ENCODE measurements at regions not wholly inside any gene's neighbourhood (a gene's known extent, or its start where the extent isn't known, plus 50 kb on each side); places are given as distances from the start of the nearest gene placed in this dataset.

DNA sequence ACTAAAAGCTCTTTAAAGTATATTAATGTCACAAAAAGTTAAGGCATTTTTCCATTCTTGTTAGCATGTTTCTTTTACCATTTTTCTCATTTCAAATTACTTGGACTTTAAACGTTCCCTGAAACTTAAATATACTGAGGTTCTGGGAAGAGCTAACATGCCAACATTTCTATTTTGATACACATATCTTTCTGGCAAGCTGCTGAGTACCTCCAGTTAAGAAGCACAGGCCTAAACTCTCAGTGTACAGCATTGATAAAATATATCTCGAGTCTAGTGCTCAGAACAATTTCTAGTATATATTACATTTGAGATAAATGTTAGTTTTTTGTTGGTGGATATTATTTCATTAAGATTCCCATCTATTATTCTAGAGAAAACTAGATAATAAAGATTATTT lies 612.9 kb upstream of the KCND2 start:
- DNase-seq, result no peak
- H3K36me3 ChIP-seq (ENCODE audit: control insufficient read depth in 4 of 4, insufficient read depth in 4 of 4, low read length in 3 of 4), result no peaks in the 10 kb centered on the region
- H3K27ac ChIP-seq (ENCODE audit: insufficient read depth in 1 of 2, low read depth in 1 of 2, low read length in 2 of 2, poor library complexity in 1 of 2, severe bottlenecking in 2 of 2), result no peak overlapping the region
- no peaks in the 10 kb centered on the region for H3K9me3 ChIP-seq (ENCODE audit: control extremely low read depth in 1 of 5, control insufficient read depth in 4 of 5, insufficient read depth in 2 of 5, low read depth in 1 of 5, low read length in 4 of 5)
- ChIA-PET POLR2A (no interaction called here), CTCF (no interaction called here)
- WGBS (ENCODE audit: insufficient coverage), result 100% methylated on average over 1 of the region's 2 CpGs
- no peaks in the 10 kb centered on the region for H3K27me3 ChIP-seq (replicated peaks in 2 of 5; ENCODE audit: control insufficient read depth in 4 of 5, insufficient read depth in 5 of 5, low read length in 4 of 5)
- no peak overlapping the region for H3K4me3 ChIP-seq (ENCODE audit: control insufficient read depth in 1 of 7, extremely low read depth in 1 of 7, insufficient read depth in 4 of 7, low read depth in 2 of 7, low read length in 6 of 7)
- H3K4me1 ChIP-seq (ENCODE audit: control extremely low read depth in 1 of 4, control insufficient read depth in 4 of 4, insufficient read depth in 4 of 4, low read length in 3 of 4), result no peaks in the 10 kb centered on the region

DNA sequence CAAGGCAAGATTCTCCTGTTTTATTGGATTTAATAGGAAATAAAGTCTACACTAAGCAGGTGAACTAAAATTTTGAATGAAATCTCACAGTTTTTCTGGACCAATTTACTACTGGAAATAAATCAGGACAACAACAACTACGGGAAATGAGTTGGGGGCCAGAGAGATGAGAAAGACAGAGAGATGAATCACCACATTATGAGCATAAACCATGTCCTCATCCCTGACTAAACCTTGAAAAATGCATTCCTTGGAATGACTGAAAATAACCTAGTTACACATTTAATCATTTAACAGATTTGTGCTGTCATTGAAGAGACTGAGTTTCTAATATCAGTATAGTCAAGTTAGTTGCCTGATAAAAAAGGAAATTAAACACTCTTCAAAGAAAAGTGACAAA lies 608.4 kb upstream of the KCND2 start:
- no CpG with 5 or more reads among the region's 1 CpG for WGBS (ENCODE audit: insufficient coverage)
- Histone ChIP-seq H3K4me3 (ENCODE audit: control insufficient read depth in 1 of 7, extremely low read depth in 1 of 7, insufficient read depth in 4 of 7, low read depth in 2 of 7, low read length in 6 of 7) (no peak overlapping the region), H3K27ac (ENCODE audit: insufficient read depth in 1 of 2, low read depth in 1 of 2, low read length in 2 of 2, poor library complexity in 1 of 2, severe bottlenecking in 2 of 2) (no peak overlapping the region), H3K4me1 (ENCODE audit: control extremely low read depth in 1 of 4, control insufficient read depth in 4 of 4, insufficient read depth in 4 of 4, low read length in 3 of 4) (no peaks in the 10 kb centered on the region), H3K36me3 (ENCODE audit: control insufficient read depth in 4 of 4, insufficient read depth in 4 of 4, low read length in 3 of 4) (no peaks in the 10 kb centered on the region), H3K9me3 (ENCODE audit: control extremely low read depth in 1 of 5, control insufficient read depth in 4 of 5, insufficient read depth in 2 of 5, low read depth in 1 of 5, low read length in 4 of 5) (no peaks in the 10 kb centered on the region), H3K27me3 (replicated peaks in 2 of 5; ENCODE audit: control insufficient read depth in 4 of 5, insufficient read depth in 5 of 5, low read length in 4 of 5) (no peaks in the 10 kb centered on the region)
- POLR2A ChIA-PET, result no interaction called here
- CTCF ChIA-PET, result no interaction called here
- DNase-seq, result no peak

DNA sequence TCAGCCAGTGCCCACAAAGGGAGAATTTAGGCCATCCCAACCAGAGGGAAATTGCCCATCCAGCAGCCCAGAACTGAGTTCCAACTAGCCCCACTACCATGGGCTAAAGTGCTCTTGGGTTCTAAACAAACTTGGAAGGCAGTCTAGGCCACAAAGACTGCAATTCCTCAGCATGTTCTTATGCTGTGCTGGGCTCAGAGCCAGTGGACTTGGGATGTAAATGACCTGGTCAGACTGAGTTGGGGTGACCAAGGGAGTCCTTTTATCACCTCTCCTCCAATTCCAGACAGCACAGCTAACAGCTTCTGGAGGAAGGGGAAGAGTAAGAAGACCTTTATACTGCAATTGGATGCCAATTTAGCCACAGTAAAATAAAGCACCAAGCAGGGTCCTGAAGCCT lies 607.2 kb upstream of the KCND2 start:
- H3K4me1 ChIP-seq (ENCODE audit: control extremely low read depth in 1 of 4, control insufficient read depth in 4 of 4, insufficient read depth in 4 of 4, low read length in 3 of 4), result no peaks in the 10 kb centered on the region
- H3K9me3 ChIP-seq (ENCODE audit: control extremely low read depth in 1 of 5, control insufficient read depth in 4 of 5, insufficient read depth in 2 of 5, low read depth in 1 of 5, low read length in 4 of 5), result no peaks in the 10 kb centered on the region
- CTCF ChIA-PET, result no interaction called here
- no peak overlapping the region for H3K27ac ChIP-seq (ENCODE audit: insufficient read depth in 1 of 2, low read depth in 1 of 2, low read length in 2 of 2, poor library complexity in 1 of 2, severe bottlenecking in 2 of 2)
- H3K36me3 ChIP-seq (ENCODE audit: control insufficient read depth in 4 of 4, insufficient read depth in 4 of 4, low read length in 3 of 4), result no peaks in the 10 kb centered on the region
- no peak overlapping the region for H3K4me3 ChIP-seq (ENCODE audit: control insufficient read depth in 1 of 7, extremely low read depth in 1 of 7, insufficient read depth in 4 of 7, low read depth in 2 of 7, low read length in 6 of 7)
- no peaks in the 10 kb centered on the region for H3K27me3 ChIP-seq (replicated peaks in 2 of 5; ENCODE audit: control insufficient read depth in 4 of 5, insufficient read depth in 5 of 5, low read length in 4 of 5)
- POLR2A ChIA-PET, result no interaction called here
- DNase-seq, result no peak

DNA sequence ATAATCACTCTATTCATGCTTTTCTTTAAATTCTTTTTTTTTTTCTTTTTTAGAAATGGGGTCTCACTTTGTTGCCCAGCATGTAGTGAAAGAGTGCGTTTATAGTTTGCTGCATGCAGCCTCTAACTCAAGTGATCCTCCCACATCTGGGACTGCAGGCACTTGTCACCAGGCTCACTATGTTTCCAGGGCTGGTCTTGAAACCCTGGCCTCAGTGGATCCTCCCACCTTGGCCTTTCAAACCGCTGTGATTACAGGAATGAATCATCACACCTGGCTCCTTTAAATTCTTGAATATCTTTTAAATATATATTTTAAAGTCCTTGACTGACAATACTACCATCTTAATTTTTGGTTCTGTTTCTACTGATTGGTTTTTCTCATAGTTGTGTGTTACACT lies 591.6 kb upstream of the KCND2 start:
- Histone ChIP-seq H3K36me3 (ENCODE audit: control insufficient read depth in 4 of 4, insufficient read depth in 4 of 4, low read length in 3 of 4) (no peaks in the 10 kb centered on the region), H3K27me3 (replicated peaks in 2 of 5; ENCODE audit: control insufficient read depth in 4 of 5, insufficient read depth in 5 of 5, low read length in 4 of 5) (no peaks in the 10 kb centered on the region), H3K4me1 (ENCODE audit: control extremely low read depth in 1 of 4, control insufficient read depth in 4 of 4, insufficient read depth in 4 of 4, low read length in 3 of 4) (no peaks in the 10 kb centered on the region), H3K27ac (ENCODE audit: insufficient read depth in 1 of 2, low read depth in 1 of 2, low read length in 2 of 2, poor library complexity in 1 of 2, severe bottlenecking in 2 of 2) (no peak overlapping the region), H3K4me3 (ENCODE audit: control insufficient read depth in 1 of 7, extremely low read depth in 1 of 7, insufficient read depth in 4 of 7, low read depth in 2 of 7, low read length in 6 of 7) (no peak overlapping the region), H3K9me3 (ENCODE audit: control extremely low read depth in 1 of 5, control insufficient read depth in 4 of 5, insufficient read depth in 2 of 5, low read depth in 1 of 5, low read length in 4 of 5) (no peaks in the 10 kb centered on the region)
- 71% methylated on average over 1 of the region's 2 CpGs for WGBS (ENCODE audit: insufficient coverage)
- CTCF ChIA-PET, result no interaction called here
- DNase-seq, result no peak
- POLR2A ChIA-PET, result no interaction called here

DNA sequence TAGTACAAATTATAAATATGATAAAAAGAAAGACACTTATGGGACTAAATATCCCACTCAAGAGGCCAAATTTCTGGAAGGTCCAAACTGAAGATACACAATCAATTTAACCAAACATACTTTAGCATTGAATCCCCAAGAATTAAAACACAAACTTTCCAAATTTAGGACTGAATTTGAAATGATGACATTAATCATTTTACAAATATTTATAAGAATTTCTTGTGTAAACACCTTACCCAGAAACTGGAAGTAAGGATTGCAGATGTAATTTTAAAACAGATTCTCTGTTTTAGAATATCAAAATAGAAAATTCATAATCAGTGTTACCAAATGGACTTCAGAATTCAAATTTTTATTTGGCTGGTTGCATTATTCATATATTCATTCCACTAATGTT lies 588.2 kb upstream of the KCND2 start:
- Histone ChIP-seq H3K36me3 (ENCODE audit: control insufficient read depth in 4 of 4, insufficient read depth in 4 of 4, low read length in 3 of 4) (no peaks in the 10 kb centered on the region), H3K4me3 (ENCODE audit: control insufficient read depth in 1 of 7, extremely low read depth in 1 of 7, insufficient read depth in 4 of 7, low read depth in 2 of 7, low read length in 6 of 7) (no peak overlapping the region), H3K27me3 (replicated peaks in 2 of 5; ENCODE audit: control insufficient read depth in 4 of 5, insufficient read depth in 5 of 5, low read length in 4 of 5) (no peaks in the 10 kb centered on the region), H3K4me1 (ENCODE audit: control extremely low read depth in 1 of 4, control insufficient read depth in 4 of 4, insufficient read depth in 4 of 4, low read length in 3 of 4) (no peaks in the 10 kb centered on the region), H3K27ac (ENCODE audit: insufficient read depth in 1 of 2, low read depth in 1 of 2, low read length in 2 of 2, poor library complexity in 1 of 2, severe bottlenecking in 2 of 2) (no peak overlapping the region), H3K9me3 (ENCODE audit: control extremely low read depth in 1 of 5, control insufficient read depth in 4 of 5, insufficient read depth in 2 of 5, low read depth in 1 of 5, low read length in 4 of 5) (no peaks in the 10 kb centered on the region)
- POLR2A ChIA-PET, result no interaction called here
- no peak for DNase-seq
- CTCF ChIA-PET, result no interaction called here

DNA sequence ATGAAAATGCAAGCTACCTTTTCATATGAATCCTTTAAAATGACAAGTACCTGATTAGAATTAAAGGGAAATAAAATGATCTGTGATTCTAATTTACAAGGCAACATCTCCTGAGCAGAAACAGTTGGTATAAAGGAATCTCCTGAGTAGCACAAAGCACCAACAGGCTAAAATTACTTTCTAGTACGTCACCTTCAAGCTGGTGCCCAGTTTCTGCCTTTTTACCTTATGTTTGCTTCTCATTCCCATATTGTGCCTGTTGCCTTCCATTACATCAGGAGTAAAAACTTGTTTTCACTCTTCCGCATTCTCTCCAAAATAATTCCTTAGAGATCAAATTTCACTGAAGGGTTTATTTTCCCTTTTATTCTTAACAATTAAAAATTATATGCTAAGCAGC lies 587.1 kb upstream of the KCND2 start:
- Histone ChIP-seq H3K9me3 (ENCODE audit: control extremely low read depth in 1 of 5, control insufficient read depth in 4 of 5, insufficient read depth in 2 of 5, low read depth in 1 of 5, low read length in 4 of 5) (no peaks in the 10 kb centered on the region), H3K27me3 (replicated peaks in 2 of 5; ENCODE audit: control insufficient read depth in 4 of 5, insufficient read depth in 5 of 5, low read length in 4 of 5) (no peaks in the 10 kb centered on the region), H3K36me3 (ENCODE audit: control insufficient read depth in 4 of 4, insufficient read depth in 4 of 4, low read length in 3 of 4) (no peaks in the 10 kb centered on the region), H3K4me1 (ENCODE audit: control extremely low read depth in 1 of 4, control insufficient read depth in 4 of 4, insufficient read depth in 4 of 4, low read length in 3 of 4) (no peaks in the 10 kb centered on the region), H3K27ac (ENCODE audit: insufficient read depth in 1 of 2, low read depth in 1 of 2, low read length in 2 of 2, poor library complexity in 1 of 2, severe bottlenecking in 2 of 2) (no peak overlapping the region), H3K4me3 (ENCODE audit: control insufficient read depth in 1 of 7, extremely low read depth in 1 of 7, insufficient read depth in 4 of 7, low read depth in 2 of 7, low read length in 6 of 7) (no peak overlapping the region)
- WGBS (ENCODE audit: insufficient coverage), result 75% methylated on average over 1 of the region's 2 CpGs
- no peak for DNase-seq
- ChIA-PET POLR2A (no interaction called here), CTCF (no interaction called here)

DNA sequence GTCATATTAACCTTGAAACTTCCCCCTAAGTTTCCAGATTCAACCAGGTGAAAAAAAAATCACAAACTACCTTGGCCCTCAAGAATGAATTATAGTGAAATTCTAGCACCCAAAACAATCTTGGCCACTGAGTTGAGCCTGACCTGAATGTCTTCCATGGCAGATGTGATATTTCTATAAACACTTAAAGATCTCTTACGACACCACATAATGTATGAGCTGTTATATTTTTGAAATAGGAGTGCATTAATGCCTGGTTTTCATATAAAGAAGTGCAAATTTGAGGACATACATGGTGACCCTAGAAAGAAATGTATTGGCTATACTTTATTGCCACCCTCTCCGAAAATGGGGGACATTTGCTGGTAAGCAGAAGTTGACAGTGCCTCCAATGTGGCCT lies 584.1 kb upstream of the KCND2 start:
- no peak for DNase-seq
- Histone ChIP-seq H3K27me3 (replicated peaks in 2 of 5; ENCODE audit: control insufficient read depth in 4 of 5, insufficient read depth in 5 of 5, low read length in 4 of 5) (no peaks in the 10 kb centered on the region), H3K27ac (ENCODE audit: insufficient read depth in 1 of 2, low read depth in 1 of 2, low read length in 2 of 2, poor library complexity in 1 of 2, severe bottlenecking in 2 of 2) (no peak overlapping the region), H3K4me1 (ENCODE audit: control extremely low read depth in 1 of 4, control insufficient read depth in 4 of 4, insufficient read depth in 4 of 4, low read length in 3 of 4) (no peaks in the 10 kb centered on the region), H3K9me3 (ENCODE audit: control extremely low read depth in 1 of 5, control insufficient read depth in 4 of 5, insufficient read depth in 2 of 5, low read depth in 1 of 5, low read length in 4 of 5) (no peaks in the 10 kb centered on the region), H3K36me3 (ENCODE audit: control insufficient read depth in 4 of 4, insufficient read depth in 4 of 4, low read length in 3 of 4) (no peaks in the 10 kb centered on the region), H3K4me3 (ENCODE audit: control insufficient read depth in 1 of 7, extremely low read depth in 1 of 7, insufficient read depth in 4 of 7, low read depth in 2 of 7, low read length in 6 of 7) (no peak overlapping the region)
- CTCF ChIA-PET, result no interaction called here
- POLR2A ChIA-PET, result no interaction called here
- WGBS (ENCODE audit: insufficient coverage), result 83% methylated on average over 1 of the region's 2 CpGs

DNA sequence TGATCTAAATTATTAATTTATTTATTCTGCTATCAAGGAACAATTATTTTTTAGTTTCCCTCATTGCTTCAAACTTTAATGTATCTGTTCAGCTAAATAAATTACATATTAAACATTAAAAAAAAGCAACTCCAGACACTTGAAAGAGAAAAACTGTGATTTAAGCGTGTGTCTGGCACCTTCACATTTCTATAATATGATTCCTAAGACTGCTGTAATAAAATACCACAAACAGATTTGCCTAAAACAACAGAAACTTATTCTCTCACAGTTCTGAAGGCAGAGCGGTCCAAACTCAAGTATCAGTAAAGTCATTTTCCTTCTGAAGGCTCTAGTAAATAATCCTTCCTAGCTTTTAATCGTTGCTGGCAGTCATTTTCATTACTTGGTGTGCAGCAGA lies 580.4 kb upstream of the KCND2 start:
- ChIA-PET POLR2A (no interaction called here), CTCF (no interaction called here)
- Histone ChIP-seq H3K36me3 (ENCODE audit: control insufficient read depth in 4 of 4, insufficient read depth in 4 of 4, low read length in 3 of 4) (no peaks in the 10 kb centered on the region), H3K4me1 (ENCODE audit: control extremely low read depth in 1 of 4, control insufficient read depth in 4 of 4, insufficient read depth in 4 of 4, low read length in 3 of 4) (no peaks in the 10 kb centered on the region), H3K27ac (ENCODE audit: insufficient read depth in 1 of 2, low read depth in 1 of 2, low read length in 2 of 2, poor library complexity in 1 of 2, severe bottlenecking in 2 of 2) (no peak overlapping the region), H3K9me3 (ENCODE audit: control extremely low read depth in 1 of 5, control insufficient read depth in 4 of 5, insufficient read depth in 2 of 5, low read depth in 1 of 5, low read length in 4 of 5) (no peaks in the 10 kb centered on the region), H3K4me3 (ENCODE audit: control insufficient read depth in 1 of 7, extremely low read depth in 1 of 7, insufficient read depth in 4 of 7, low read depth in 2 of 7, low read length in 6 of 7) (no peak overlapping the region), H3K27me3 (replicated peaks in 2 of 5; ENCODE audit: control insufficient read depth in 4 of 5, insufficient read depth in 5 of 5, low read length in 4 of 5) (no peaks in the 10 kb centered on the region)
- no peak for DNase-seq
- 100% methylated on average over 3 of the region's 3 CpGs for WGBS (ENCODE audit: insufficient coverage)
